ENCODE measurements at regions not wholly inside any gene's neighbourhood (a gene's known extent, or its start where the extent isn't known, plus 50 kb on each side); places are given as distances from the start of the nearest gene placed in this dataset.

DNA sequence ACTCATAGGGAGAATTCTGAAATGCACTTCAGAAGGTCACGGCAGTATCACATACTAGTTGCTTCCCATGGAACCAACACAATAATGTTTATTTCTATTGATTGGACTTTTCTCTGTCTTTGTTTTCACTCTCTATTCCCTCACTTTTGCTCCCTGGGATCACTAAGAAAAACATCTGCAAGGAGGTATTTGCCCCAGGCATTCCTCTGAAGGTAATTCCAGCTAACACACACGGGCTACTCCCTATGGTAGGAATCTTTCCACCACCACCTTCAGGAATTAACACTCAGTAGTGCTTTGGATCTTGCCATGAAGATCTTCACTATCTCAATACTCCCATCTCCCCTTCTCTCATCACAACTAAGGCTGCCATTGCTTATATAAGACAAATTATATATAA lies 353.3 kb downstream of the DSC3 start:
- TF ChIP-seq, protein P1, sequence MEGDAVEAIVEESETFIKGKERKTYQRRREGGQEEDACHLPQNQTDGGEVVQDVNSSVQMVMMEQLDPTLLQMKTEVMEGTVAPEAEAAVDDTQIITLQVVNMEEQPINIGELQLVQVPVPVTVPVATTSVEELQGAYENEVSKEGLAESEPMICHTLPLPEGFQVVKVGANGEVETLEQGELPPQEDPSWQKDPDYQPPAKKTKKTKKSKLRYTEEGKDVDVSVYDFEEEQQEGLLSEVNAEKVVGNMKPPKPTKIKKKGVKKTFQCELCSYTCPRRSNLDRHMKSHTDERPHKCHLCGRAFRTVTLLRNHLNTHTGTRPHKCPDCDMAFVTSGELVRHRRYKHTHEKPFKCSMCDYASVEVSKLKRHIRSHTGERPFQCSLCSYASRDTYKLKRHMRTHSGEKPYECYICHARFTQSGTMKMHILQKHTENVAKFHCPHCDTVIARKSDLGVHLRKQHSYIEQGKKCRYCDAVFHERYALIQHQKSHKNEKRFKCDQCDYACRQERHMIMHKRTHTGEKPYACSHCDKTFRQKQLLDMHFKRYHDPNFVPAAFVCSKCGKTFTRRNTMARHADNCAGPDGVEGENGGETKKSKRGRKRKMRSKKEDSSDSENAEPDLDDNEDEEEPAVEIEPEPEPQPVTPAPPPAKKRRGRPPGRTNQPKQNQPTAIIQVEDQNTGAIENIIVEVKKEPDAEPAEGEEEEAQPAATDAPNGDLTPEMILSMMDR (conservative IDR thresholded peaks at IDR 0.05; ENCODE audit: low read depth, low read length) = no peak
- no peak for TF ChIP-seq EZH2 (IDR thresholded peaks at IDR 0.05; ENCODE audit: borderline replicate concordance, low read depth, low read length, poor library complexity, severe bottlenecking)

Data from A673 (cell line).